CD4-positive, CD25-positive, alpha-beta regulatory T cell (primary cell): ENCODE measurements at regions not wholly inside any gene's neighbourhood (a gene's known extent, or its start where the extent isn't known, plus 50 kb on each side); places are given as distances from the start of the nearest gene placed in this dataset.

Source experiments
- ATAC-seq, 2 donors: fragments of 150-1000 bp; cut with Tn5 transposase; one replicate each; pipeline ENCODE4 v1.10.0; 2021; ENCODE audit warnings: low read depth in 2 of 2, moderate number of reproducible peaks in 2 of 2, moderate library complexity in 1 of 2
- DNase-seq, 3 donors: peaks; one replicate each; pipeline versions ENCODE4 v3.0.0 to v3.0.0-alpha.2; 2012 to 2022; ENCODE audit warnings: mixed read lengths in 1 of 3
- H3K27ac ChIP-seq: one replicate; pipeline ENCODE4 v1.7.0; 2013; ENCODE audit warnings: mild to moderate bottlenecking, low read length; ENCODE audit not compliant: insufficient read depth, poor library complexity, severe bottlenecking
- H3K27me3 ChIP-seq: one replicate; pipeline ENCODE4 v1.7.0; 2013; ENCODE audit warnings: low read length; ENCODE audit not compliant: control insufficient read depth, insufficient read depth
- H3K36me3 ChIP-seq: one replicate; pipeline ENCODE4 v1.7.0; 2013; ENCODE audit warnings: mild to moderate bottlenecking, low read length, moderate library complexity; ENCODE audit not compliant: control insufficient read depth, insufficient read depth
- H3K4me1 ChIP-seq: 2 replicates; pipeline ENCODE4 v1.7.0; 2013; ENCODE audit warnings: mild to moderate bottlenecking, low read length; ENCODE audit not compliant: insufficient read depth, control insufficient read depth, poor library complexity, severe bottlenecking
- H3K4me3 ChIP-seq: one replicate; pipeline ENCODE4 v1.7.0; 2013; ENCODE audit warnings: low read depth, mild to moderate bottlenecking, low read length, moderate library complexity
- H3K9me3 ChIP-seq, 2 experiments: 1 replicate in 1 of 2; 2 replicates in 1 of 2; pipeline ENCODE4 v1.7.0; 2013; ENCODE audit warnings: low read length in 2 of 2, mild to moderate bottlenecking in 1 of 2, moderate library complexity in 1 of 2; ENCODE audit not compliant: control insufficient read depth in 2 of 2
- H3K27ac Mint-ChIP-seq, 3 donors: one replicate each; pipeline ENCODE4 v1.8.0; 2020 to 2022; ENCODE audit warnings: mild to moderate bottlenecking in 3 of 3, mixed read lengths in 3 of 3, moderate library complexity in 2 of 3
- H3K27me3 Mint-ChIP-seq: one replicate; pipeline ENCODE4 v1.8.0; 2022; ENCODE audit warnings: mild to moderate bottlenecking, mixed read lengths
- H3K36me3 Mint-ChIP-seq: one replicate; pipeline ENCODE4 v1.8.0; 2020; ENCODE audit warnings: mixed read lengths
- H3K4me1 Mint-ChIP-seq, 4 donors: one replicate each; pipeline ENCODE4 v1.8.0; 2020 to 2022; ENCODE audit warnings: mixed read lengths in 4 of 4, mild to moderate bottlenecking in 1 of 4
- H3K4me3 Mint-ChIP-seq, 4 donors: one replicate each; pipeline ENCODE4 v1.8.0; 2020 to 2022; ENCODE audit warnings: mild to moderate bottlenecking in 4 of 4, mixed read lengths in 4 of 4, moderate library complexity in 3 of 4
- H3K9me3 Mint-ChIP-seq, 7 donors: one replicate each; pipeline ENCODE4 v1.8.0; 2020 to 2022; ENCODE audit warnings: mixed read lengths in 7 of 7, mild to moderate bottlenecking in 3 of 7, moderate library complexity in 2 of 7

DNA sequence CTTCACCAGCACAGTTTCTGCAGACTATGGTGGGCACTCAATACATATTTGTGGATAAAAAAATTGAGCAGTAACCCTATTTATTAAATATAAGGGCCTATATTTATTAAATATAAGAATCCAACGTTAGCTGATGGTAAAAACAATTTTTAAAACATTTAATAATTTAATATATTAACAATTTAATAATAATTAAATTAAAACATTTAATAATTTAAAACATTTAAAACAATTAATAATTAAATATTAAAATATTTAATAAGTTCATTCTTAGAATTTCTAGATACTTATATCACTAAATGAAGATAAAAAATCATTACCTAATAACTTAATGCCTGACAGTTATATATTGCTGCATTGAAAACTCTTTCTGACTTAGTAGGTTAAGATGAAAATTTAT lies 880.2 kb upstream of the EPHA6 start:
- no peaks in the 10 kb centered on the region for H3K36me3 Mint-ChIP-seq
- Histone ChIP-seq H3K27ac (no peak overlapping the region), H3K27me3 (no peaks in the 10 kb centered on the region), H3K9me3 (no peaks in the 10 kb centered on the region), H3K4me3 (no peak overlapping the region), H3K4me1 (no peaks in the 10 kb centered on the region), H3K36me3 (no peaks in the 10 kb centered on the region)
- no peak overlapping the region for H3K4me3 Mint-ChIP-seq
- no peak for DNase-seq
- H3K4me1 Mint-ChIP-seq, result no peaks in the 10 kb centered on the region
- no peak overlapping the region for H3K27ac Mint-ChIP-seq
- H3K9me3 Mint-ChIP-seq, result peaks cover 0 to 6% (median 0%) of the 10 kb centered on the region in 7 donors
- ATAC-seq, result no peak
- no peaks in the 10 kb centered on the region for H3K27me3 Mint-ChIP-seq

- no peak overlapping the region for H3K4me3 Mint-ChIP-seq
- Histone ChIP-seq H3K9me3 (no peaks in the 10 kb centered on the region), H3K27ac (no peak overlapping the region), H3K4me3 (no peak overlapping the region), H3K4me1 (no peaks in the 10 kb centered on the region), H3K27me3 (no peaks in the 10 kb centered on the region), H3K36me3 (no peaks in the 10 kb centered on the region)
- H3K27ac Mint-ChIP-seq, result no peak overlapping the region
- H3K27me3 Mint-ChIP-seq, result no peaks in the 10 kb centered on the region
- DNase-seq, result no peak
- ATAC-seq, result no peak
- no peaks in the 10 kb centered on the region for H3K4me1 Mint-ChIP-seq
- H3K36me3 Mint-ChIP-seq, result no peaks in the 10 kb centered on the region
- H3K9me3 Mint-ChIP-seq, result peaks cover 2 to 19% (median 5%) of the 10 kb centered on the region in 7 donors
Observed at GRCh38 chr3:95939235-95939809, 875.1 kb upstream of the EPHA6 start.

DNA sequence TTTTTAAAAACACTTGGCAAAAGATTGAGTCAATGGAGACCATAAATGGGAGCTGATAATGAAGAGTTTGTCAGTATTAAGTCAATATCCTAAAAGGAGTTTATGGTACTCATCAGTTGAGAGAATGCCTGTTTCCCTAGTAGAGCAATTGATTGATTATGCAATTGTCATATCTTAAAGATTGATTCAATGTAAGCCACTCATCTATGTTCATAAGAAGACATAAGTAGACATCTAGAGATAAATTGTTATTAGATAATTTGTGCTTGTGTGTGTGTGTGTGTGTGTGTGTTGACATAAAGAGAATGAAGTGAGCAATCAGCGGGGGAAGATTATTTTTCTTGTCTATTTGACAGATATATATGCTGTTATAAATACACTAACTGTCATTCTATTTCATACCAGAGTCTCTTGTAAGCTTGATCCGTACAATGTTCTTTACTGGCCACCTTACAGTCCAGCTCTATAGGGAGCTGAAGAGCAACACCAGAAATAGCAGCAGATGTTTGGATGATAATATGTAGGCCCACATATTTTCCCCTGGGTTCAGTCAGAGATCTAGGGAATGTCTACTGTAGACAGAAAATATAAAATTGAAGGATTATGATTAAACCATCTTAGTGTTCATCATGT lies 848.6 kb upstream of the EPHA6 start:
- H3K27me3 ChIP-seq, result no peaks in the 10 kb centered on the region
- H3K4me1 ChIP-seq, result no peaks in the 10 kb centered on the region
- H3K36me3 Mint-ChIP-seq, result no peaks in the 10 kb centered on the region
- peaks cover 0 to 24% (median 4%) of the 10 kb centered on the region in 7 donors for H3K9me3 Mint-ChIP-seq
- DNase-seq (no peak), ATAC-seq (no peak)
- H3K27ac ChIP-seq, result no peak overlapping the region
- H3K36me3 ChIP-seq, result no peaks in the 10 kb centered on the region
- no peaks in the 10 kb centered on the region for H3K27me3 Mint-ChIP-seq
- H3K4me1 Mint-ChIP-seq, result no peaks in the 10 kb centered on the region
- H3K27ac Mint-ChIP-seq, result no peak overlapping the region
- no peaks in the 10 kb centered on the region for H3K9me3 ChIP-seq
- no peak overlapping the region for H3K4me3 Mint-ChIP-seq
- no peak overlapping the region for H3K4me3 ChIP-seq

DNA sequence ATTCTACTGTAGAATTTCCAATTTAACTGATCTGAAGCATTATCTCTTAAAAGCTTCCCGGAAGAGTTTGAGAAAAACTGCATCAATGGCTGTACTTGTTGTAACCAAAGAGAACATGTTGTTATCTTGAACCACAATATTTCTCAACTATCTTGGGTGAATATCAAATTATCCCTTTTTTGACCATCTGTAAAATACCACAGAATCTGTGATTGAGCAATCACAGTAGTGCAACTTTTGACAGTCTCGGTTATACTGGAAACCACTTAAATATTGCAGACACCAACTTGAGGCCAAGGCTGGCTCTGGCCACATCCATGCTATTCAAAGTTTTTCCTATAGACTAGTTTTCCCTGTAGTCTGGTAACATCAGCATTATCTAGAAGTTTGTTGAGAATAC lies 842.8 kb upstream of the EPHA6 start:
- peaks cover 0 to 9% (median 4%) of the 10 kb centered on the region in 7 donors for H3K9me3 Mint-ChIP-seq
- no peak overlapping the region for H3K27ac Mint-ChIP-seq
- H3K27ac ChIP-seq, result no peak overlapping the region
- no peak overlapping the region for H3K4me3 ChIP-seq
- no peaks in the 10 kb centered on the region for H3K4me1 Mint-ChIP-seq
- H3K36me3 ChIP-seq, result no peaks in the 10 kb centered on the region
- no peaks in the 10 kb centered on the region for H3K27me3 Mint-ChIP-seq
- no peak for ATAC-seq
- H3K27me3 ChIP-seq, result no peaks in the 10 kb centered on the region
- DNase-seq, result no peak
- H3K9me3 ChIP-seq, result no peaks in the 10 kb centered on the region
- no peaks in the 10 kb centered on the region for H3K36me3 Mint-ChIP-seq
- no peaks in the 10 kb centered on the region for H3K4me1 ChIP-seq
- no peak overlapping the region for H3K4me3 Mint-ChIP-seq

- Mint-ChIP-seq H3K27ac (no peak overlapping the region), H3K4me1 (no peaks in the 10 kb centered on the region), H3K36me3 (no peaks in the 10 kb centered on the region), H3K4me3 (no peak overlapping the region), H3K27me3 (no peaks in the 10 kb centered on the region), H3K9me3 (peaks cover 2 to 22% (median 9%) of the 10 kb centered on the region in 7 donors)
- Histone ChIP-seq H3K27ac (no peak overlapping the region), H3K4me1 (no peaks in the 10 kb centered on the region), H3K9me3 (no peaks in the 10 kb centered on the region), H3K36me3 (no peaks in the 10 kb centered on the region), H3K27me3 (no peaks in the 10 kb centered on the region), H3K4me3 (no peak overlapping the region)
- ATAC-seq (no peak), DNase-seq (no peak)
Observed at GRCh38 chr3:95994338-95994737, 820.1 kb upstream of the EPHA6 start.

GRCh38 chr3:96000966-96001365 lies 813.4 kb upstream of the EPHA6 start:
- Histone ChIP-seq H3K36me3 (no peaks in the 10 kb centered on the region), H3K27me3 (no peaks in the 10 kb centered on the region), H3K4me1 (no peaks in the 10 kb centered on the region), H3K4me3 (no peak overlapping the region), H3K27ac (no peak overlapping the region), H3K9me3 (peaks cover 0 to 2% of the 10 kb centered on the region in 2 experiments)
- Mint-ChIP-seq H3K27ac (no peak overlapping the region), H3K36me3 (no peaks in the 10 kb centered on the region), H3K9me3 (peaks cover 4 to 19% (median 6%) of the 10 kb centered on the region in 7 donors), H3K4me1 (no peaks in the 10 kb centered on the region), H3K27me3 (no peaks in the 10 kb centered on the region), H3K4me3 (no peak overlapping the region)
- no peak for DNase-seq
- no peak for ATAC-seq

DNA sequence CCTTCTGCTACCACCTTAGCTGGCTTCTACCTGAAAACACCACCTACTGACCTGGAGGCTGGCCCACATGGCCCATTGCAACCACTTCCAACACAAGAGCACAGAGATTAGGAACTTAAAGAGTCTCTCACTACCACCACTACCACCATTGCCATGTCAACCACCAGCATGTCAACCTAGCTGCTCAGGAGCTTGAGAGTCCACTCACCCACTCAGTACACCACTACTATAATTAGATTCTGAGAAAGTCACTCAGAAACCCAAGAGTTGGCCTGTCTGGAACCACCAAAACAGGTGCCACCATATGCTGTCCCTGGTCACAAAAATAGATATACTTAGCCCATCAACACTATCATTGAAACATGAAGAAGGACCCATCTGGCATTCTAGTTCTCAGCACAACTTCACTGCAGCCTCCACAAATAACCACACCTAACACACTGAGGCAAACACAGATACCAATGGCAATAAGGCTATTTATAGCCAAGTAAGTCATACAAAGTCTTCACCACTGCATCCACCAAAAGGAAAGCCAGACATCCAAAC lies 806.7 kb upstream of the EPHA6 start:
- no peaks in the 10 kb centered on the region for H3K27me3 ChIP-seq
- Mint-ChIP-seq H3K27me3 (no peaks in the 10 kb centered on the region), H3K27ac (no peak overlapping the region), H3K9me3 (peaks cover 0 to 27% (median 5%) of the 10 kb centered on the region in 7 donors), H3K36me3 (no peaks in the 10 kb centered on the region), H3K4me1 (no peaks in the 10 kb centered on the region), H3K4me3 (no peak overlapping the region)
- DNase-seq (no peak), ATAC-seq (no peak)
- no peak overlapping the region for H3K27ac ChIP-seq
- no peaks in the 10 kb centered on the region for H3K4me1 ChIP-seq
- H3K36me3 ChIP-seq, result no peaks in the 10 kb centered on the region
- peaks cover 0 to 9% of the 10 kb centered on the region in 2 experiments for H3K9me3 ChIP-seq
- H3K4me3 ChIP-seq, result no peak overlapping the region

- H3K36me3 ChIP-seq, result no peaks in the 10 kb centered on the region
- Mint-ChIP-seq H3K4me1 (no peaks in the 10 kb centered on the region), H3K27ac (no peak overlapping the region), H3K4me3 (no peak overlapping the region), H3K27me3 (no peaks in the 10 kb centered on the region), H3K9me3 (peaks cover 0 to 14% (median 3%) of the 10 kb centered on the region in 7 donors), H3K36me3 (no peaks in the 10 kb centered on the region)
- H3K27ac ChIP-seq, result no peak overlapping the region
- H3K9me3 ChIP-seq, result no peaks in the 10 kb centered on the region
- H3K4me3 ChIP-seq, result no peak overlapping the region
- no peaks in the 10 kb centered on the region for H3K27me3 ChIP-seq
- DNase-seq, result no peak
- no peak for ATAC-seq
- no peaks in the 10 kb centered on the region for H3K4me1 ChIP-seq
Observed at GRCh38 chr3:96012939-96013338, 801.5 kb upstream of the EPHA6 start.
